ENCODE measurements at regions not wholly inside any gene's neighbourhood (a gene's known extent, or its start where the extent isn't known, plus 50 kb on each side); places are given as distances from the start of the nearest gene placed in this dataset.

DNA sequence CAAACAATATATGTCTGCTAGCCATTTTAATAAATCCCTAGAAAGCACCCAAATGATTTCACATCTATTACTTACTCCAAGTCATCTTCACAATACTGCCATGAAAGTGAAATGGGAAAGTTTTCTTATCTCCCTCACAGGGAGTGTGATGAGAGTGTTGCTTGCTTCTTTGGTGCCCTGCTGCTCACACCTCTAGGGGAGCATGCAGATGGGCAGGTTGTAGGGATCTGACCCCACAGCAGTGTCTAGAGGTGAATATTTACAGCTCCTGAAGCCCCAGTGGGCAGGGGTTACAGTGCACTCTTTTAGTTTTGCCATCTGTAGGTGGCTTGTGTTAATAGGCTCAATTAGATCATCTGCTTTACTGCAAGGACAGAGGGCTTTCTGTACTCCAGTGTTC, 173.2 kb downstream of the GABRG2 start:
- DNase-seq (ENCODE audit: low read depth): no peak
- H3K4me3 ChIP-seq (ENCODE audit: low read depth, low read length): no peak overlapping the region
- TF ChIP-seq, protein P1, sequence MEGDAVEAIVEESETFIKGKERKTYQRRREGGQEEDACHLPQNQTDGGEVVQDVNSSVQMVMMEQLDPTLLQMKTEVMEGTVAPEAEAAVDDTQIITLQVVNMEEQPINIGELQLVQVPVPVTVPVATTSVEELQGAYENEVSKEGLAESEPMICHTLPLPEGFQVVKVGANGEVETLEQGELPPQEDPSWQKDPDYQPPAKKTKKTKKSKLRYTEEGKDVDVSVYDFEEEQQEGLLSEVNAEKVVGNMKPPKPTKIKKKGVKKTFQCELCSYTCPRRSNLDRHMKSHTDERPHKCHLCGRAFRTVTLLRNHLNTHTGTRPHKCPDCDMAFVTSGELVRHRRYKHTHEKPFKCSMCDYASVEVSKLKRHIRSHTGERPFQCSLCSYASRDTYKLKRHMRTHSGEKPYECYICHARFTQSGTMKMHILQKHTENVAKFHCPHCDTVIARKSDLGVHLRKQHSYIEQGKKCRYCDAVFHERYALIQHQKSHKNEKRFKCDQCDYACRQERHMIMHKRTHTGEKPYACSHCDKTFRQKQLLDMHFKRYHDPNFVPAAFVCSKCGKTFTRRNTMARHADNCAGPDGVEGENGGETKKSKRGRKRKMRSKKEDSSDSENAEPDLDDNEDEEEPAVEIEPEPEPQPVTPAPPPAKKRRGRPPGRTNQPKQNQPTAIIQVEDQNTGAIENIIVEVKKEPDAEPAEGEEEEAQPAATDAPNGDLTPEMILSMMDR (conservative IDR thresholded peaks at IDR 0.05; ENCODE audit: low read depth, low read length): no peak

DNA sequence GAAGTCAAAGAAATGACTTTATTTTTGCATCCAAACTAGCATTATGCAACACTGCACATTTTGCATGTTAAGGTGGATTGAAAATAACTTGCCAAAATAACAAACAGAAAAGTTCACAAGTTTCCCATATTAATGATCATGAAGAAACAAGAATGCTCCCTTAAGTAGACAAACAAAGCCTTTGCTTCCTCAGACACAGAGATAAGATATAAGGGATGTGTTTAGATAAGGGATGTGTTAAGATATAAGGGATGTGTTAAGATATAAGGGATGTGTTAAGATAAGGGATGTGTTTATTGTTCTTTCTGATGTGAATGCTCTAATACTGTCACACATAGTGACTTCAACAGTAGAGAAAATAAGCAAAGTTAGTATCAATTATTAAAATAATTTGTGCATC, 174.8 kb downstream of the GABRG2 start:
- no peak overlapping the region for H3K4me3 ChIP-seq (ENCODE audit: low read depth, low read length)
- TF ChIP-seq, protein P1 (conservative IDR thresholded peaks at IDR 0.05; ENCODE audit: low read depth, low read length): no peak
- no peak for DNase-seq (ENCODE audit: low read depth)

DNA sequence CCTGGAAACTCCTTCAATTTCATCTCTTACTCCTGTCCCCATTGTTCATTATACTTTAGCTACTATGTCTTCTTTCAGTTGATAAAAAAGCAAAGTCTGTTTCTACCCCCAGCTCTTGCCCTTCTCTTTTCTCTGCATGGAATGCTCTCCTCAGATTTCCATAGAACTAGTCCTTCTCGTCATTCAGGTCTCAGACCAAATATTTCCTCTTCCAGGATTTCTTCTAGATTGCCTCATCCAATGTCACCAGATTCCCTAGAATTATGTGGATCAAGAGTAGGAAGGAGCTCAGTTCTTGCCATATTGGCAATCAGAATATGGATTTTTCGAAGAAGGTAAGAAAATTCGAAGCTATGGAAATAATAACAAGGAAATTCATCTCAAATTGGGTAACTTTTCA, 176.1 kb downstream of the GABRG2 start:
- no peak overlapping the region for H3K4me3 ChIP-seq (ENCODE audit: low read depth, low read length)
- DNase-seq (ENCODE audit: low read depth): no peak
- TF ChIP-seq, protein P1 (conservative IDR thresholded peaks at IDR 0.05; ENCODE audit: low read depth, low read length): no peak

DNA sequence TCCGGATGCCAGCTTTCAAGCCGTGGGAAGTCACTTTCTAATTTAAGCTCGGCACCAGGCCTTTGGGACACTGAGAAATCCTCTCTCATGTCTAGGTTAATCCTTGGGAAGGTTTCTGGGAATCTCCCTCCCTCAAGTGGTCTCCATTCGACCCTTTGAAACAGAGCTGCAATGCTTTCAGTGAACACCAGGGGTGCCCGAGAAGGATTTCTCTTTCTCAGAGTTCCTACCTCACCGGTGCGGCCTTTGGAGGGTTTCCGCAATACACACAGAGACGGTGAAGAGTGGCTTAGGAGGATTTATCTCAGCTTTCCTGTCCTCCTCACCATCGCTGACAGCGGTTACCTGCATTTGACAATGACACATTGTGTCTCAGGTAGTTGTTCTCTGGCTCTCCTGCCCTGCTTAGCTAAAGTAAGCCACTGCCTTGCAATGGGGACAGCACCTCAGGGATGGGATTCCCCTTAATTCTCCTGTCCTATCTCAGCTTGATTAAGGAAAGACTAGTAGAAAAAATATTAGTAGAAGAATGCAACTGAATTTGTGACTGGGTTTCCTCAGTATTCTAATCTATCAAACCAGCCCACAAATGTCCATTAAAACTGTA, 180.6 kb downstream of the GABRG2 start:
- no peak for DNase-seq (ENCODE audit: low read depth)
- no peak overlapping the region for H3K4me3 ChIP-seq (ENCODE audit: low read depth, low read length)
- TF ChIP-seq, protein P1 (conservative IDR thresholded peaks at IDR 0.05; ENCODE audit: low read depth, low read length): peak; percentile 8

DNA sequence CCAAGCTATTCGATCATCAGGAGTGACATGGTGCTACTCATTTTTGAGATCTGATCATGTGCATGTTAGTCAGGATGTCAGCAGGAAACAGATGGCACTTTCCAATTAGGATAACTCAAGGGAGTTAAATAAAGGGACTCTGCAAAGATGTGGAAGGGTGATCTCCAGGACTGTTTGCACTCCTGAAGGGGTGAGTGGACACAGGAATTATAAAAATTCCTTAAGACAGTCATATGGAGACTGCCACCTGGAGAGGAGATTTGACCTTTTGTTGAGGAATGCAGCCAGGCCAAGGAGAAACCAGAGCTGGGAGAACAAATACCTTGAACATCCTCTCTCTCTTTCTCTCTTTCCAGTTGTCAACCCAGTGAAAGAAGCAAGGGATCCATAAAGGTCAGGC, 189.1 kb downstream of the GABRG2 start:
- TF ChIP-seq, protein P1 (conservative IDR thresholded peaks at IDR 0.05; ENCODE audit: low read depth, low read length): no peak
- no peak for DNase-seq (ENCODE audit: low read depth)
- H3K4me3 ChIP-seq (ENCODE audit: low read depth, low read length): no peak overlapping the region

DNA sequence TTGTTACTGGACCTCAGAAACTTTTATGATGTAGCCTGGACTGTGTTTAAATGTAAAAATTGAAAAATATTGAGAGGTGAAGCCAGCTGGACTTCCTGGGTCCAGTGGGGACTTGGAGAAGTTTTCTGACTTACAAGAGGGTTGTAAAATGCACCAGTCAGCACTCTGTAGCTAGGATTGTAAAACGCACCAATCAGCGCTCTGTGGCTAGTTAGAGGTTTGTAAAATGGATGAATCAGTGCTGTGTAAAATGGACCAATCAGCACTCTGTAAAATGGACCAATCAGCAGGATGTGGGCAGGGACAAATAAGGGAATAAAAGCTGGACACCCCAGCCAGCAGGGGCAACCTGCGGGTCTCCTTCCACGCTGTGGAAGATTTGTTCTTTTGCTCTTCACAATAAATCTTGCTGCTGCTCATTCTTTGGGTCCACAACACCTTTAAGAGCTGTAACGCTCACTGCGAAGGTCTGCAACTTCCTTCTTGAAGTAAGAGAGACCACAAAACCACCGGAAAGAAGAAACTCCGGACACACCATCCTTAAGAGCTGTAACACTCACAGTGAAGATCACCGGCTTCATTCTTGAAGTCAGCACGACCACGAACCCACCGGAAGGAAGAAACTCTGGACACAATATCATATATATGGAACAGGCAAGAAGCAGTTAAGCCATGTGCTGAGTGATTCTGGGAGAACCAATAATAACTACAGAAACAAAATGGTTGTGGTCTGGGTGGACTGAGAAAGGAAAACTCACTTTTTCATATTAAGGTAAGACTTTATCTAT, 201.3 kb downstream of the GABRG2 start:
- TF ChIP-seq, protein P1 (conservative IDR thresholded peaks at IDR 0.05; ENCODE audit: low read depth, low read length): no peak

DNA sequence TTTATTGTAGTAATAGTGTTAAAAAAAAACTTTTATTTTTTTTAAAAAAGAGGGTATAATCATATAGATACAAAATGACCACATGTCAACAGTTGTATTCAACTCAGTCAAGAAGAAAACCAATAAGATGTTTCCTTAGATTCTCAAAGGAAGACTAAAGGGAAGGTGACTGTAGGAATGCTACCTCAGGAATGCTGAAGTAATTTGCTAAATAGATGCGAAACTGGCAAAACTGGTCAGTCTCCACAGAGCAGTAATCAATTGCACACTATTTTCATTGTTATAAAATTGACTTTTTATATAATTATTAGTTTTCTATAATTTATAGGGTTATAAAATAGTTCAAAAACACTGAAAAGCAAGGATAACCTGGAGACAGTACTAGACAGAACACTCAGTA, 204.8 kb downstream of the GABRG2 start:
- H3K4me3 ChIP-seq (ENCODE audit: low read depth, low read length): no peak overlapping the region
- TF ChIP-seq, protein P1 (conservative IDR thresholded peaks at IDR 0.05; ENCODE audit: low read depth, low read length): no peak
- DNase-seq (ENCODE audit: low read depth): no peak

More for the DNA sequence above, 201.3 kb downstream of the GABRG2 start:
- no peak overlapping the region for H3K4me3 ChIP-seq (ENCODE audit: low read depth, low read length)
- DNase-seq (ENCODE audit: low read depth): no peak
